NCI-H526 (cell line): ENCODE measurements at regions not wholly inside any gene's neighbourhood (a gene's known extent, or its start where the extent isn't known, plus 50 kb on each side); places are given as distances from the start of the nearest gene placed in this dataset.
"Not testable (repeated sequence)": the region's sequence is repeated elsewhere in the genome, so short reads cannot be mapped to it uniquely, and the experiment has no call there.

Experiments used
- DNase-seq, 2 experiments: peaks; one replicate each; lab custom pipeline; 2025; lab: John Stamatoyannopoulos, UW

GRCh38 chr3:21894459-21895340, 143.7 kb upstream of the ZNF385D start:
- DNase-seq: peak in 1 of 2 experiments; percentile 47

- no peak for DNase-seq
These were observed 147.3 kb upstream of the ZNF385D start for GRCh38 chr3:21898316-21898715.

- no peak for DNase-seq
These were observed 150.5 kb upstream of the ZNF385D start for GRCh38 chr3:21901484-21901883.

GRCh38 chr3:21902956-21903355, 151.9 kb upstream of the ZNF385D start:
- no peak for DNase-seq

GRCh38 chr3:21909096-21909495, 158.1 kb upstream of the ZNF385D start:
- DNase-seq: no peak

GRCh38 chr3:21912711-21913110, 161.7 kb upstream of the ZNF385D start:
- no peak for DNase-seq

GRCh38 chr3:21913791-21914190, 162.8 kb upstream of the ZNF385D start:
- DNase-seq: no peak

GRCh38 chr3:21914451-21914850, 163.4 kb upstream of the ZNF385D start:
- no peak for DNase-seq

GRCh38 chr3:21919383-21919782, 168.4 kb upstream of the ZNF385D start:
- DNase-seq: peak in 1 of 2 experiments; percentile 11

GRCh38 chr3:21920421-21920861, 169.4 kb upstream of the ZNF385D start:
- no peak for DNase-seq

GRCh38 chr3:21923156-21923555, 172.1 kb upstream of the ZNF385D start:
- DNase-seq: peak; percentile 28 to 51

- no peak for DNase-seq
These were observed 176.3 kb upstream of the ZNF385D start for GRCh38 chr3:21927261-21927660.

- DNase-seq: no peak
These were observed 183.6 kb upstream of the ZNF385D start for GRCh38 chr3:21934591-21934990.

- no peak for DNase-seq
These were observed 185.2 kb upstream of the ZNF385D start for GRCh38 chr3:21936207-21936606.

- no peak for DNase-seq
These were observed 187.3 kb upstream of the ZNF385D start for GRCh38 chr3:21938267-21938681.

GRCh38 chr3:21942328-21942727, 191.3 kb upstream of the ZNF385D start:
- no peak for DNase-seq

- DNase-seq: no peak
These were observed 193.2 kb upstream of the ZNF385D start for GRCh38 chr3:21944251-21944650.

GRCh38 chr3:21952856-21953255, 201.8 kb upstream of the ZNF385D start:
- no peak for DNase-seq

GRCh38 chr3:21954709-21955108, 203.7 kb upstream of the ZNF385D start:
- DNase-seq: no peak

GRCh38 chr3:21955406-21955805, 204.4 kb upstream of the ZNF385D start:
- no peak for DNase-seq

GRCh38 chr3:21960033-21960432, 209.0 kb upstream of the ZNF385D start:
- DNase-seq: no peak

- DNase-seq: no peak
These were observed 211.4 kb upstream of the ZNF385D start for GRCh38 chr3:21962456-21962855.

GRCh38 chr3:21966457-21966856, 215.4 kb upstream of the ZNF385D start:
- DNase-seq: not testable (repeated sequence)

- DNase-seq: no peak
These were observed 228.7 kb upstream of the ZNF385D start for GRCh38 chr3:21979706-21980105.
